CD4-positive, alpha-beta T cell treated with Interleukin-1 beta for 1 hour (primary cell): ENCODE measurements at regions not wholly inside any gene's neighbourhood (a gene's known extent, or its start where the extent isn't known, plus 50 kb on each side); places are given as distances from the start of the nearest gene placed in this dataset.

Source experiments
- DNase-seq, 2 donors: peaks; one replicate each; pipeline ENCODE4 v3.0.0-alpha.2; 2020 to 2022

GRCh38 chr14:100955201-100955600, 51.7 kb upstream of the RTL1 start:
- DNase-seq = no peak

GRCh38 chr14:100962494-100962893, 59.0 kb upstream of the RTL1 start:
- no peak for DNase-seq

- no peak for DNase-seq
These were observed 61.8 kb upstream of the RTL1 start for GRCh38 chr14:100965296-100965695.

DNA sequence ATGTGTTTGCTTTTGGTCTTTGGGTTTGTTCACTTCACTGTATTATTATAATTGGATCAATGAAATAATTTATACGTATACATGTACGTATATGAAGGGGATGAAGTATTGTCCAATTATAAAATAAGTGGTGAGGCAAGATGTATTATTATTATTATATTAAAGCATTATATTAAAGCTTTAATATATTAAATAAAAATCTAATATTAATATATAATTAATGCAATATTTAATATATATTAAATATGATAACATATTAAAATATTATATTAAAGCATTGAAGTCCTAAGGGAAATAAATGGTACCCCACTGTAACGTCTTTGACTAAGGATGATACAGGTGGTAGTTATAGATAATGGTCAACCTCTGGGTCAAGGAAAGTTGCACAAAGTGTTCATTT, 63.7 kb upstream of the RTL1 start:
- DNase-seq = no peak

DNA sequence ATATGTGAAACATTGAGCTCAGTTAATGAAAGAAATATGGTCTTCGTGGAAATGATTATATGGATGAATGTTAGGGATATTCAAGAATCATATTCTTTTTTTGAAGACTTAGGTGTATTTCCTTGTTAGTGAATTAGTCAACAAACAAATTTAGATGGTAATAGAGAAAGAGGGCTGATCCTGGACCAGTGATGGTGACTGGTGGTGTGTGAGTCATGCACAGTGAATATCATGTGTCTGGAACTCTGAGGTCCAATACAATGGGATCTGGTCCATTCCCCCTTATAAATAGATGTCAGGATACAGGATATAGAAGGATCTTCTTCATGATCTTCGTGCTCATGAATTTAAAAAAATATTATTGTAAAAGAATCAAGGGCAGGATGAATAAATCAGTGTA, 64.4 kb upstream of the RTL1 start:
- no peak for DNase-seq

GRCh38 chr14:100972118-100972897, 68.8 kb upstream of the RTL1 start:
- no peak for DNase-seq

- no peak for DNase-seq
These were observed 72.1 kb upstream of the RTL1 start for GRCh38 chr14:100975671-100976070.

GRCh38 chr14:100979079-100979478, 75.6 kb upstream of the RTL1 start:
- no peak for DNase-seq

GRCh38 chr14:100979780-100980179, 76.3 kb upstream of the RTL1 start:
- DNase-seq = no peak

DNA sequence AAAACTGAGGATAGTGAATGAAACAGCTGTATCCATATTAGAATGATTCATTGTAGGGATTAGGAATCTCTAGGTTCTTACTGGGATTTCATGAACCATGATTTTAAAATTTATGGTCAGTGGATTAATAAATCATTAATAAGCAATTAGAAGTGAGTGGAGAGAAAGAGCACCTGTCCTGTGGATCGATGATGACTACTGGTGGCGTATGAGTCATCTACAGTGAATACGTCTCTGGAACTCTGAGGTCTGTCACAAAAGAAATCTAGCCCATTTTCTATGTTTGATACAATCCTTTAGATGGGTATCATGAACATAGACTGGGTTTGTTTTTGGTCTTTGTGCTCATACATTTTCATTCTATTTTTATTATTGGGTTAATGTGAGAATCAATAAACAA, 77.3 kb upstream of the RTL1 start:
- DNase-seq = no peak

- DNase-seq = no peak
These were observed 78.3 kb upstream of the RTL1 start for GRCh38 chr14:100981809-100982208.

DNA sequence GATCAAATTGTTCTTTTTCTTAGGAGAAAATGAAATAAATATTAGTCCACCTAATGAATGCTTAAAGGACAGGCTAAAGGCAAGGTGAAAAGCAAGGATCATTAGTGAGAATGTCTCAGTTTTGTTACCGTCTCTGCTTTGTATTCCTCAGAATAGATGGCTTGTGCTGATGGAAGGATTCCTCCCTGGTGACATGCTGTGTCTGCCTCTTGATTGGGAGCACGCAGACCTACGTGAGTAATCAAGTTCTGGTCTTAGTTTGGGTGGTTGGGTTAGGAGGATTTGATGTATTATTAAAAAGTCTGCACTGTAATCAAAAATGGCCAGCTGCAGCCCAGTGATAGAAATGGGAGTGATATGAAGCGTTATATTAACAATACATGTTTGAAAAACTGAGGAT, 78.8 kb upstream of the RTL1 start:
- DNase-seq = no peak

DNA sequence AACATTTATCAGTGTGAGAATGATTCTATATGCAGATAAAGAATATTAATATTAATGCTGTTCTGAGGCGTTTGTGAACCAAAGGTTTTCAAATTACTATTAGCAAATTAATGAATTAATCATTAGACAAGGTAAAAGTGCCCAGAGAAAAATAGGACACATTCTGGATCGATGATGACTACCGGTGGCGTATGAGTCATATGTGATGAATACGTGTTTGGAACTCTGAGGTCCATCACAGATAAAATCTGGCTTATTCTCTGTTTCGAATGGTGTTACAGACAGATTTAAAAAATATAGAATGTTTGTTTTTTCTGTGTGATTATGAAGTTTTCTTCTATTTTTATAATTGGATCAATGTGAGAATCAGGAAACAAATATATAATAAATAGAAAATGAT, 79.2 kb upstream of the RTL1 start:
- no peak for DNase-seq

- no peak for DNase-seq
These were observed 80.2 kb upstream of the RTL1 start for GRCh38 chr14:100983710-100984109.

GRCh38 chr14:100988011-100988410, 84.5 kb upstream of the RTL1 start:
- no peak for DNase-seq

DNA sequence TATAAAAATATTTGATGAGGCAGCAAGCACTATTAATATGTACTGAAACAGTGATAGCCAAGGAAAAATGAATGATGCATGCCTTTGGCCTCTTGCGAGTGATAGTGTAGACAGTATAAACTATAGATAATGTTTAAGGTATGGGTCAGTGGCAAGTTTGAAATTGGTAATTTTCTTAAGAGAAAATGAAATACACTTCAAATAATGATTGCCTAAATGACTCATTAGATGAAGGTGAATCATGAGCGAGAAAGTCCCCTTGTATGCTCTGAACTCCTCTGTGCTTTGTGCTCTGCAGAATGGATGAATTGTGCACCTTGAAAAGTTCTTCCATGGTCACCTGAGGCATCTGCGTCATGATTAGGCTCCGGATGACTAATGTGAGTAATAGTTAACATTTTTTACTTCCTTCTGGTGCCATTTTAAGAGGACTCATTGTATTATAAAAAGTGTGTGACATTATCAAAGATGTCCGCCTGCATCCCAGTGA, 84.9 kb upstream of the RTL1 start:
- DNase-seq = no peak

DNA sequence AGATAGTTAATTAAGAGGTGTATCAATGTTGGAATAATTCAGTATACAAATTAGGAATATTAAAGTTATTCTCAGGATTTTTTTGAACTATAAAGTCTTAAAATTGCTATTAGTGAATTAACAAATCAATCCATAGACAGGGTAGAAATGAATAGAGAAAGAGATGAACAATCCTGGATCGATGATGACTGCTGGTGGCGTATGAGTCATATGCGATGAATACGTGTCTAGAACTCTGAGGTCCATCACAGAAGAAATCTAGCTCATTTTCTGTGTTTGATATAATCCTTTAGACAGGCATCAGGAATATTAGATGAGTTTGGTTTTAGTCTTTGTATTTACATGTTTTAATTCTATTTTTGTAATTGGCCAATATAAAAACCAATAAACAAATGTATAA, 85.4 kb upstream of the RTL1 start:
- no peak for DNase-seq

- no peak for DNase-seq
These were observed 86.4 kb upstream of the RTL1 start for GRCh38 chr14:100989924-100990323.

DNA sequence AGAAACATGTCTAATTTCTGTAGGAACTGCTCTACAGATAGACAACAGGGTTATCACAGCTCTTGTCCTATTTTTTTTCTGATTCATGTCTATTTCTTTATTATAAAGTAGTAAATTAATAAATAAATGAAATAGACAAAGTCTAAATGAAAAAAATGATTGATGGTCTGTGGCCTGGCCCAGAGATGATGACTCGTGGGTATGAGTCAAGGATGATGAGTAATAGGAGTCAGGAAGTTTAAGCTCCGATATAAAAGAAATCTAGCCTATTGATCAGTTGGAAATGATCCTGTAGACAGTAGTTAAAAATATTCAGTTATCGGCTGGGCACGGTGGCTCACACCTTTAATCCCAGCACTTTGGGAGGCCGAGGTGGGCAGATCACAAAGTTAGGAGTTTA, 90.6 kb upstream of the RTL1 start:
- no peak for DNase-seq

DNA sequence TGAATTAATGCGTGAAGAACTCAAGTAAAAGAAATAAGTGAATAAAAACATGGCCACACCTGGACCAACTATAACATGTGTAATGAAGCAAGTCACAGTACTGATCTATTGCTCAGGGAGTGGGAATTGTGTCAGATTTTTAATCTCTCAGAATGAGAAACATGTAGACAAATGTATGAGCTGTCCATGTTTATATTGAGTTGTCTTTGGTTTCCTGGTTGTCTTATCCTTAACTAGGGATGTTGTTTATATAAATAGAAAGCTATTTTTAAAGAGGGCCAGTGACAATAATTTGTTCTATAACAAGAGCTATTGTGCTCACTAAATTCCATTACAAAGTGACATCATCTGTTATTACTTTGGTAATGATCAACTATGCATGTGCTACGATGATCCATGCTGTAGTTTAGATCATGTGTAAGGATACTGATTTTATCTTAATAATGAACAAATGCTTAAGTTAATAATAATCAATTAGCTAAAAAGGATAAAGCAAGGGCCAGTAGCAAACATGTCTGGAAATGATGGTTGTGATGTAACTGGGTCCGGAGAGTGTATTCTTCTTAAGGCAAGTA, 91.3 kb upstream of the RTL1 start:
- no peak for DNase-seq

GRCh38 chr14:101000711-101001250, 97.3 kb upstream of the RTL1 start:
- no peak for DNase-seq

DNA sequence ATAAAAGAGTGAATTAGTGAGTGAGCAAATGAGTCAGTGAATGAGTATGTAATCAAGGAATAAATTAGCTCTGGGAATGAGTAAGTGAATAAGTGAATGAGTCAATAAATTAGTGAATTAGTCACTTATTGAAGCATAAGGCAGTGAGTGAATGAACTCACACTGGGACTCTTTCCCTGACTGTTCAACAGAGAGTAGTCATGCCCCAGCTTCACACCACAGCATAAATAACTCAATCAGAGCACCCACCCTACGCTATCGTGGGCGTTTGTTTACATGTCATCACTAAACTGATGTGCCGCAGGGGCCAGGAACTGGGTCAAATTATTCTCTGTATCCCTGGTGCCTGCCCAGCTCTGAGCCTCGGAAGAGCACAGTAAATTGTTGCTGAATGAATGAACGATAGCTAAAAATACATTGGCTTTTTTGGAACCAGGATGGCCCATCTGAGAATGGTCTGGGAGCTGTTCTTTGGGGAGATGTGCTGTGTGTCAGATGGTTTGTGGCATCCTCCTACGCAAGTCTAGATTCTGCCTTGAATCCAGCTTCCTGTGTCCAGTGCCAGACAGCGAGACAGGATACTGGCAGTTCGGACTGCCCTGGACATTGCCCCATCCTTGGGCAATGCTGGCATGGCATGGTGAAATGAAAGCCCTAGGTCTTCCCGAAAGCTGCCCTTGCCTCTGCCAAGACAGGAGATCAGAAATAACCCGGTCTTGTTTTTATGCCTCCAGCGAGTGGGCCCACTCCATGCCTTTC, 98.0 kb upstream of the RTL1 start:
- DNase-seq = no peak

DNA sequence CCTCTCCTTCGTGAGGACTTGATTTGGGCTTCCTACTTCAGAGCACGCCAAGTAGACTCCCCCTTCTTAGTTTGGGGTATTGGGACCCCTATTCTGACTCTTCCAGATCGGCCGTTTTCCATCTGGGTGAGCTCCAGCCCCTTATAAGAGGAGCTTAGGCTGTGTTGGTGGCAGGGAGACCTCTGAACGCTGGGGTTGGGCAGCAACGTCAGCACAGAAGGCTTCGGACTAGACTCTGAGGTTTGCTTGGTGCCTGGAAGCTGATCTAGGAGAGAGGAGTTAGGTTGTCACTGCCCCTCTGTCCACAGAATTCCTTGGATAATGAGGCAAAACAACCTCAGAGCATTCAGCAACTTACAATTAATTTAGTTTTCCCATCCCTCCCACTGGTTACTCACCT, 99.2 kb upstream of the RTL1 start:
- DNase-seq = no peak

GRCh38 chr14:101004176-101004575, 100.7 kb upstream of the RTL1 start:
- no peak for DNase-seq
